ENCODE measurements at regions not wholly inside any gene's neighbourhood (a gene's known extent, or its start where the extent isn't known, plus 50 kb on each side); places are given as distances from the start of the nearest gene placed in this dataset.

DNA sequence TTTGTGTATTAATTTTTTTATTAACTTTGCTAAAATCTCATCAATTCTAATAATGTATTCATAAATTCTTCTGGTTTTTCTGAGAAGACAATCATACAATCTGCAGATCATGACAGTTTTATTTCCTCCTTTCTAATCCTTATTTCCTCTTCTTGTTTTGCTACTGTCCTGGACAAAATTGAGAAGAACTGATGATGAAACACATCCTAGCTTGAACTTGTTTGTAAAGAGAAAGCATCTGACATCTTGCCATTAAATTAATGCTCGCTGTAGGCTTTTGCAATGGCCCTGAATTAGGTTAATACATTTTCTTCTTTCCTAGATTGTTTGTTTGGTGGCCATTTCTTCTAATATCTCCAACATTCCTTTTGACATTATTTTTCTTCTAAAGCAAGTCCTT, 110.9 kb upstream of the TPM1 start:
- TF ChIP-seq POLR2A (IDR thresholded peaks at IDR 0.05; ENCODE audit: low read depth, low read length) (no peak), POLR2AphosphoS5 (IDR thresholded peaks at IDR 0.05; ENCODE audit: low read depth, low read length) (no peak), TAF1 (IDR thresholded peaks at IDR 0.05; ENCODE audit: low read depth, low read length) (no peak), POU2F2 (IDR thresholded peaks at IDR 0.05; ENCODE audit: low read depth, low read length) (no peak)
